GM12878 (cell line): ENCODE measurements at regions not wholly inside any gene's neighbourhood (a gene's known extent, or its start where the extent isn't known, plus 50 kb on each side); places are given as distances from the start of the nearest gene placed in this dataset.

Source experiments
- CTCF ChIP-seq, 3 experiments: IDR thresholded peaks in 2 of 3; conservative IDR thresholded peaks in 1 of 3; 2 replicates each; pipeline ENCODE4 v1.5.1; 2011; ENCODE audit warnings: low read depth in 3 of 3, low read length in 3 of 3, mild to moderate bottlenecking in 3 of 3, control low read depth in 2 of 3, moderate library complexity in 2 of 3, inconsistent platforms in 1 of 3, mixed read lengths in 1 of 3; ENCODE audit not compliant: control insufficient read depth in 2 of 3, insufficient read depth in 1 of 3; ENCODE audit errors: extremely low read depth in 1 of 3
- EZH2 ChIP-seq: IDR thresholded peaks from 2 replicates; pipeline ENCODE4 v1.6.1; 2012; ENCODE audit warnings: low read depth, mild to moderate bottlenecking, control low read depth, inconsistent platforms, low read length, borderline replicate concordance; ENCODE audit not compliant: control insufficient read depth
- GABPA ChIP-seq: IDR thresholded peaks from 2 replicates; pipeline ENCODE4 v1.6.1; 2014; ENCODE audit warnings: antibody characterized with exemption, low read depth, mild to moderate bottlenecking, inconsistent platforms
- MAX ChIP-seq: IDR thresholded peaks from 2 replicates; pipeline ENCODE4 v1.6.1; 2012; ENCODE audit warnings: low read depth, low read length, improper control_type of control experiment
- POLR2A ChIP-seq: IDR thresholded peaks from 2 replicates; pipeline ENCODE4 v1.6.1; 2011; ENCODE audit warnings: low read depth, mild to moderate bottlenecking, low read length
- SPI1 ChIP-seq: IDR thresholded peaks from 2 replicates; pipeline ENCODE4 v1.6.1; 2011; ENCODE audit warnings: low read depth, mild to moderate bottlenecking, low read length, moderate library complexity, borderline replicate concordance; ENCODE audit not compliant: insufficient read depth
- SRF ChIP-seq, 2 experiments: IDR thresholded peaks; 2 replicates each; pipeline ENCODE4 v1.6.1; 2011; ENCODE audit warnings: low read depth in 2 of 2, low read length in 2 of 2, mild to moderate bottlenecking in 1 of 2, moderate library complexity in 1 of 2

GRCh38 chr13:44718467-44718866 lies 142.3 kb upstream of the TSC22D1 start:
- TF ChIP-seq CTCF (IDR thresholded peaks at IDR 0.05 in 2 of 3, conservative IDR thresholded peaks at IDR 0.05 in 1 of 3; ENCODE audit: control insufficient read depth in 2 of 3, extremely low read depth in 1 of 3, insufficient read depth in 1 of 3, low read depth in 3 of 3, low read length in 3 of 3) (no peak), GABPA (no peak), POLR2A (no peak), EZH2 (no peak), SRF (IDR thresholded peaks at IDR 0.05; ENCODE audit: low read depth in 2 of 2, low read length in 2 of 2) (no peak), MAX (no peak), SPI1 (no peak)
